ENCODE measurements at regions not wholly inside any gene's neighbourhood (a gene's known extent, or its start where the extent isn't known, plus 50 kb on each side); places are given as distances from the start of the nearest gene placed in this dataset.

- TF ChIP-seq JUNB (IDR thresholded peaks at IDR 0.05) (no peak), SUZ12 (IDR thresholded peaks at IDR 0.05; ENCODE audit: unreplicated experiment) (no peak), CTCF (IDR thresholded peaks at IDR 0.05 in 2 of 3, conservative IDR thresholded peaks at IDR 0.05 in 1 of 3; ENCODE audit: control insufficient read depth in 2 of 3, extremely low read depth in 1 of 3, insufficient read depth in 1 of 3, low read depth in 3 of 3, low read length in 3 of 3) (no peak), PBX3 (IDR thresholded peaks at IDR 0.05; ENCODE audit: insufficient replicate concordance, low read depth, low read length) (no peak), POLR2AphosphoS5 (IDR thresholded peaks at IDR 0.05; ENCODE audit: low read length) (no peak), MYC (IDR thresholded peaks at IDR 0.05; ENCODE audit: insufficient read depth, insufficient read length, insufficient replicate concordance, low read length, severe bottlenecking) (no peak), EZH2 (IDR thresholded peaks at IDR 0.05; ENCODE audit: borderline replicate concordance, control insufficient read depth, low read depth, low read length) (no peak), ZBTB4 (CRISPR knock-in tag; IDR thresholded peaks at IDR 0.05) (no peak), ATF7 (IDR thresholded peaks at IDR 0.05; ENCODE audit: low read depth) (no peak), MXI1 (IDR thresholded peaks at IDR 0.05; ENCODE audit: low read depth, low read length) (no peak), RAD21 (IDR thresholded peaks at IDR 0.05; ENCODE audit: insufficient read depth, low read depth, low read length) (no peak), SIX5 (IDR thresholded peaks at IDR 0.05; ENCODE audit: low read depth, low read length, severe bottlenecking) (no peak)
These were observed 186.8 kb upstream of the CLINT1 start for GRCh38 chr5:158045696-158046095.
